ENCODE measurements at regions not wholly inside any gene's neighbourhood (a gene's known extent, or its start where the extent isn't known, plus 50 kb on each side); places are given as distances from the start of the nearest gene placed in this dataset.
"Not testable (repeated sequence)": the region's sequence is repeated elsewhere in the genome, so short reads cannot be mapped to it uniquely, and the experiment has no call there.

GRCh38 chr6:112934433-112935327, 587.5 kb downstream of the RFPL4B start:
- no peak for DNase-seq (ENCODE audit: low read depth)

- DNase-seq (ENCODE audit: low read depth): no peak
Observed at GRCh38 chr6:112935402-112936078, 588.4 kb downstream of the RFPL4B start.

GRCh38 chr6:112936079-112936472, 588.9 kb downstream of the RFPL4B start:
- DNase-seq (ENCODE audit: low read depth): no peak

GRCh38 chr6:112936504-112936903, 589.4 kb downstream of the RFPL4B start:
- peak; percentile 52 for DNase-seq (ENCODE audit: low read depth)

- not testable (repeated sequence) for DNase-seq (ENCODE audit: low read depth)
Observed at GRCh38 chr6:112937690-112938089, 590.6 kb downstream of the RFPL4B start.

- peak; percentile 22 for DNase-seq (ENCODE audit: low read depth)
Observed at GRCh38 chr6:112938650-112939049, 591.5 kb downstream of the RFPL4B start.

- no peak for DNase-seq (ENCODE audit: low read depth)
Observed at GRCh38 chr6:112939563-112939962, 592.4 kb downstream of the RFPL4B start.

- DNase-seq (ENCODE audit: low read depth): peak; percentile 21
Observed at GRCh38 chr6:112941613-112942012, 594.5 kb downstream of the RFPL4B start.

DNA sequence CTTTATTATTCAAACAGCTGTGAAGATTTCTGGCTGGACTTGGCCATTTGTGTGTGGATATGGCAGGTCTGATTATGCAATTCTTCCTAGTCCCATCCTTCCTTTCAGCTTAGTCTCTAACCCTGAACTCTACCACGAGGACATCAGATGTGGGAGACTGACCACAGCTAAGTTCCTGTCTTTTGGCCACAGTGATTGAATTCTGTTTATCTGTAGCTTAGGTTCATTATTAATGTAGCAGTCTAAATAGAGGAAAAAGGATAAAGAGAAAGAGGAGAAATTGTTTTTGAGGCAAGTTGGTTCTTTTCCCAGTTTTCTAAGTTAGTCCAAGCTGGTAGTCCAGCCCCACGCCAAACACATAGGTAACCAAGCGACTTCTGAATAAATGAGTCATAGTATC, 598.9 kb downstream of the RFPL4B start:
- DNase-seq (ENCODE audit: low read depth): peak; percentile 71

DNA sequence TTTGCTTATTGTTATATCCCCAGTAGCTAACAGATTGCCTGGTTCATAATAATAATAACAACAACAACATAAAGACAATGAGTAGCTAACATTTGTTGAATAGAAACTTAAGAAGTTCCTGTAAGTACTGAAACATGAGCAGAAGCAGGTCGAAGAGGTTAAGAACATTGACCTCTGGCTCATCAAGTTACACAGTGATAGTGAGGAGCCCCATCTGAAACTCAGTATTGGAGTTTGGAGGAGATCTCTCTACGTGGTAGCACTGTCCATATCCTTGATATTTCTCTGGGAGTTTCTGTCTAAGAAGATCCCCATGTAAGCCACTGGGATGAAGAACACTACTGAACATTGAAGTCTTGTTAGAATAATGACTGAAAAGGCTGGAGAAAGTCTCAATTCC, 600.4 kb downstream of the RFPL4B start:
- no peak for DNase-seq (ENCODE audit: low read depth)

GRCh38 chr6:112951829-112952228, 604.7 kb downstream of the RFPL4B start:
- peak; percentile 32 for DNase-seq (ENCODE audit: low read depth)

GRCh38 chr6:112955743-112956142, 608.6 kb downstream of the RFPL4B start:
- not testable (repeated sequence) for DNase-seq (ENCODE audit: low read depth)

GRCh38 chr6:112956696-112957535, 609.8 kb downstream of the RFPL4B start:
- DNase-seq (ENCODE audit: low read depth): peak; percentile 90

DNA sequence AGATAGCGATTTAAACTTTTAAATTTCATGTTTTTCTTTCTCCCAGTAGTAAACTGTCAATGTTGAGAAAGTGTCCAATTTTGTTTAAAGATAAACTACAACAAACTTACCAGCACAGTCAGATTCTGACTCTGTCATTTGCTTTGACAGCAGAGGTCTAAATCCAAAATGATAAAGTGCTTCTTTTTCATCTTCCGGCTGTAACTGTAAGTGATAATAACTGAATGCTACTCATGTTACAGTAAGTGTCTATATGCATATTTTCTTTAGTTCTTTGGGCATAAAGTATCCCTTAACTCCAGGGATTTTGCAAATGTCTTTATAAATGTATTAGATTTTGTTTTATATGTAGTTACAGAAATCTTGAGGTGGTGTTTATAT, 610.4 kb downstream of the RFPL4B start:
- DNase-seq (ENCODE audit: low read depth): no peak

- DNase-seq (ENCODE audit: low read depth): not testable (repeated sequence)
Observed at GRCh38 chr6:112960130-112960529, 613.0 kb downstream of the RFPL4B start.

DNA sequence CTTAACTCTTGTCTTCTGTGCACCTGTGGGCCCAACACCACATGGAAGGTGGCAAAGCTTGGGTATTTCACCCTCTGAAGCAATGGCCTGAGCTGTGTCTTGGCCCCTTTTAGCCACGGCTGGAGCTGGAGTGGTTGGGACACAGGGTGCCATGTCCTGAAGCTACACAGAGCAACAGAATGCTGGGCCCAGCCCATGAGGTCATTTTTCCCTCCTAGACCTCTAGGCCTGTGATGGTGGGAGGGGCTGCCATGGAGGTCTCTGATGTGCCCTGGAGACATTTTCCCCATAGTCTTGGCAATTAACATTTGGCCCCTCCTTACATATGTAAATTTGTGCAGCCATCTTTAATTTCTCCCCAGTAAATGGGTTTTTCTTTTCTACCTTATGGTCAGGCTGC, 620.8 kb downstream of the RFPL4B start:
- DNase-seq (ENCODE audit: low read depth): no peak

DNA sequence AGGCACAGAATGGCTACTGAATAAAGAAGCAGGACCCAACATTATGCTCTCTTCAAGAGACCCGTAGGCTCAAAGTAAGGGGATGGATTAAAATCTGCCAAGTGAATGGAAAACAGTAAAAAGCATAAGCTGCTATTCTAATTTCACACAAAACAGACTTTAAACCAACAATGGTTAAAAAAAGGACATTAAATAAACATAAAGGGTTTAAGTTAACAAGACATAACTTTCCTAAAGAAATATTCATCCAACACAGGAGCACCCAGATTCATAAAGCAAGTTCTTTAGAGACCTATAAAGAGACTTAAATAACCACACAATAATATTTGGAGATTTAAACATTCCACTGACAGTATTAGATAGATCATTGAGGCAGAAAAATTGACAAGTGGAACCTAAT, 624.5 kb downstream of the RFPL4B start:
- DNase-seq (ENCODE audit: low read depth): no peak

GRCh38 chr6:112974931-112975330, 627.8 kb downstream of the RFPL4B start:
- DNase-seq (ENCODE audit: low read depth): not testable (repeated sequence)

GRCh38 chr6:112976579-112976978, 629.4 kb downstream of the RFPL4B start:
- not testable (repeated sequence) for DNase-seq (ENCODE audit: low read depth)

GRCh38 chr6:112979830-112980229, 632.7 kb downstream of the RFPL4B start:
- peak; percentile 31 for DNase-seq (ENCODE audit: low read depth)

DNA sequence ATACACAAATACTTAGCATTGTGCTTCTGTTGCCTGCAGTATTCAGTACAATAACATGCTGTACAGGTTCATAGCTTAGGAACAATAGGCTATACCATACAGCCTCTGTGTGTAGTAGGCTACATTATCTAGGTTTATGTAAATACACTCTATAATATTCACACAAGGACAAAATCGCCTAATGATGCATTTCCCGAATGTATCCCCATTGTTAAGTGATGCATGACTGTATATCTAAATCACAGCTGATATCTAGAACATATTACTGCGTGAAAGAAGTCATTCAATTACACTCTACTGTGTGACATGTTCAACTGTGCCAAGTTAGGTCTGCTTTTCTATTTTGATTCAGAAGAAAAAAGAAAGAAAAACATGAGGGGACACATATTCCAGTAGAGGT, 633.5 kb downstream of the RFPL4B start:
- DNase-seq (ENCODE audit: low read depth): no peak

DNA sequence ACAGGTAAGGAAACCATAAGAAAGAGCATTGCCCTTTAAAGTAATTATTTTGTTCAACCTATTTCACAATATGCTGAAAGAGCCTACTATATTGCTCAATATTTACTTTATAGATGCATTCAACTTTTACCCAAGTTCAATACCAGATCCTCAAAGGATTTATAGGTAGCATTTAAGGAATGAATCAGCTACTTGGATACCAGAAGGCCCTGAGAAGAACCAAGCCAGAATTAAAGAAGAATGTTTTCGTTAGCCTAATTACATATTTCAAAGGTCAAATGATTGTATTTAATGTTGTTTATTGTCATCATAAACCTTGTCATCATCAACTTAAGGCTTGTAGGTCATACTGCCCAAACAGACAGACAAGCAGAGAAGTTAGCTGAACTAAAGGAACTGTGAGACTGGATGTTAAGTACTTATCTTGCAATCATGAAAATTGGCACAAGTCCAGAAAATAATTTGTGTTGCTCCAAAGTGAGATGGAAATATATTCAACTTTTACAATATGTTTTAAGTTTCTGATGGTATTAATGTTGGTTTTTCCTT, 636.7 kb downstream of the RFPL4B start:
- peak; percentile 55 for DNase-seq (ENCODE audit: low read depth)
